CD1c-positive myeloid dendritic cell (primary cell): ENCODE measurements at regions not wholly inside any gene's neighbourhood (a gene's known extent, or its start where the extent isn't known, plus 50 kb on each side); places are given as distances from the start of the nearest gene placed in this dataset.
"Not testable (repeated sequence)": the region's sequence is repeated elsewhere in the genome, so short reads cannot be mapped to it uniquely, and the experiment has no call there.

Experiments used
- DNase-seq: peaks from one replicate; pipeline ENCODE4 v3.0.0-alpha.2; 2016; ENCODE audit errors: extremely low spot score

GRCh38 chrY:14351590-14351989, 172.7 kb upstream of the NLGN4Y start:
- no peak for DNase-seq

GRCh38 chrY:14356154-14356553, 168.2 kb upstream of the NLGN4Y start:
- no peak for DNase-seq

GRCh38 chrY:14360748-14361500, 163.4 kb upstream of the NLGN4Y start:
- no peak for DNase-seq

- no peak for DNase-seq
Measured at GRCh38 chrY:14373608-14374007, 150.7 kb upstream of the NLGN4Y start.

- no peak for DNase-seq
Measured at GRCh38 chrY:14378217-14378616, 146.1 kb upstream of the NLGN4Y start.

GRCh38 chrY:14410549-14411030, 113.7 kb upstream of the NLGN4Y start:
- not testable (repeated sequence) for DNase-seq

- no peak for DNase-seq
Measured at GRCh38 chrY:14411334-14411733, 113.0 kb upstream of the NLGN4Y start.

- DNase-seq: no peak
Measured at GRCh38 chrY:14436546-14436945, 87.8 kb upstream of the NLGN4Y start.

- no peak for DNase-seq
Measured at GRCh38 chrY:14437626-14438025, 86.7 kb upstream of the NLGN4Y start.

GRCh38 chrY:14438395-14438794, 85.9 kb upstream of the NLGN4Y start:
- no peak for DNase-seq

- no peak for DNase-seq
Measured at GRCh38 chrY:14444550-14444949, 79.8 kb upstream of the NLGN4Y start.

- no peak for DNase-seq
Measured at GRCh38 chrY:14468151-14468683, 56.1 kb upstream of the NLGN4Y start.

GRCh38 chrY:14472421-14472820, 51.9 kb upstream of the NLGN4Y start:
- no peak for DNase-seq

- no peak for DNase-seq
Measured at GRCh38 chrY:14473320-14473719, 51.0 kb upstream of the NLGN4Y start.
